GM23248 (cell line): ENCODE measurements at regions not wholly inside any gene's neighbourhood (a gene's known extent, or its start where the extent isn't known, plus 50 kb on each side); places are given as distances from the start of the nearest gene placed in this dataset.

Experiments
- EZH2 ChIP-seq: fragments of 200-600 bp; sonication (generic); IDR thresholded peaks from 2 replicates; pipeline ENCODE4 v1.6.1; 2018; ENCODE audit warnings: antibody characterized with exemption, mild to moderate bottlenecking; ENCODE audit not compliant: insufficient read depth, poor library complexity, severe bottlenecking
- EZH2phosphoT487 ChIP-seq: fragments of 200-600 bp; sonication (generic); IDR thresholded peaks from 2 replicates; pipeline ENCODE4 v1.6.1; 2018; ENCODE audit warnings: antibody characterized with exemption, moderate library complexity, mild to moderate bottlenecking, low read depth; ENCODE audit not compliant: insufficient read depth

DNA sequence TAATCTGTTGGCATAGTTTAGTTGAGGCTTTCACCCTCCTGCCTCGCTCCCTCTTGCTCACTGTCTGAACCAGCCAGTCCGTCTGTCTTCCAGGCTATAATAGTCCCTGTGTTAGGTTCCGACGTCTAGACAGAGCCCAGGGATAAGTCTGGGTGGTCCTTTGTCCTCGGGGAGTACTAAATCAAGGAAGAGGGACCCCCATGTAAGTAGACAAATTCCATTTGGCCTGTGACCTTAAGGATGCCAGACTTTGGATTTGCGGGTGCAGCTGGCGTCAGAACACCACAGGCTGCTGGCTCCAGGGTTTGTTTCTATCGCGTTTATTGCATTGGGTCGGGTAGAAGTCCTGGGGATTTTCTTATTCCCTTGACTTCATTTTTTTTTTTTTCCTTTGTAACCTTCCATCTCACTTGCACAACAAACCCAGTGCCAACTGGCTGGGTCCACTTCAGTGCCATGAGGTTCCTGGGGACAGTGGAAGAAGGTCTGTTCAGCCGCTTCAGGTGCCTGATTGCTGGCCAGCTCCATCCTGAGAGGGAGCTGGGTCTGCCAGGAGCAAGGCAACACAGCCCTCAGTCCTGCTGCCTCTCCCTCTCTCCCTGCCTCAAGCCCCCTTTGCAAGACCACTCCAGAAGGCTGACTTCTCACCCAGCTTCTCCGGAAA is 95.4 kb upstream of the KLHL25 start:
- TF ChIP-seq EZH2, result no peak
- no peak for TF ChIP-seq EZH2phosphoT487
